Spleen (tissue), 7 donors: ENCODE measurements at regions not wholly inside any gene's neighbourhood (a gene's known extent, or its start where the extent isn't known, plus 50 kb on each side); places are given as distances from the start of the nearest gene placed in this dataset.

Experiments used
- POLR2A ChIP-seq, 3 donors: fragments of 450-650 bp; IDR thresholded peaks; one replicate each; pipeline ENCODE4 v1.5.1; 2017; ENCODE audit warnings: antibody characterized with exemption in 3 of 3, mild to moderate bottlenecking in 1 of 3
- POLR2AphosphoS5 ChIP-seq, 3 donors: sonication (generic); formaldehyde crosslinking; IDR thresholded peaks; one replicate each; pipeline ENCODE4 v1.5.1; 2017; ENCODE audit warnings: antibody characterized with exemption in 3 of 3
- TF ChIP-seq, protein P1 (sequence below), 11 experiments: fragments of 200-600 bp in 7 of 11; fragments of 450-650 bp in 4 of 11; sonication (generic) in 4 of 11; IDR thresholded peaks in 8 of 11; conservative IDR thresholded peaks in 3 of 11; 1 replicate in 7 of 11; 2 replicates in 4 of 11; pipeline versions ENCODE4 v1.4.0 to v1.8.0; 2016 to 2021; ENCODE audit warnings: antibody characterized with exemption in 11 of 11, inconsistent platforms in 4 of 11, mild to moderate bottlenecking in 1 of 11
- donor health status: DM: no; HTN: no; CAD: no; lungs with moderate emphysema.
- donor health status: DM: no; HTN: no; CAD: no.
- donor health status: DM: no; HTN: no; CAD: no.

DNA sequence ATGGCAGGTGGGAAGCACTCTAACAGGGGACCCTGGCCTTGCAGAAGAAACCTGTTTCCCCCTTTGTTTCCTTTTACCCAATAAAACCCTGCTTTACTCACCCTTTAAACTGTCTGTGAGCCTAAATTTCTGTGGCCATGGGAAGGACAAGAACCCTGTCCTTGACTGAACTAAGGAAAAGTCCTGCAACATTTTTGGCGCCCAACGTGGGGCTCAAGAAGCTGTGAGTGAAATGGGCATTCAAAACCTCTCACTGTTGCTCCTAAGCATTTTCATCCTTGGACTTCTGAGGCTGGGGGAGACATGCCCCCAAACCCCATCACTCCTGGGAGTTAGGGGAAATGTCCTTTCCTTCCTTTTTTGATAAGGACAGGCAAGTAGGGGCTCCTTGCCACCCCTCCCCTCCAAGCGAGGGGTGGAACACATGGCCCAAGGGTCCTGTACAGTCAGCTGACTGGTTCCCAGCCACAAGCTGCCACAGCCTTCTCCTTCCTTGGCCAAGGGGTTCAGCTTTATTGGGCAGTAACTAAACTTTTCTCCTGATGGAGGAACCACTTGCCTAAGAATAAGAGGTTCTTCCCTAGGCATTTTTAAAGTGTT is 381.6 kb downstream of the KLF5 start:
- TF ChIP-seq, protein P1, sequence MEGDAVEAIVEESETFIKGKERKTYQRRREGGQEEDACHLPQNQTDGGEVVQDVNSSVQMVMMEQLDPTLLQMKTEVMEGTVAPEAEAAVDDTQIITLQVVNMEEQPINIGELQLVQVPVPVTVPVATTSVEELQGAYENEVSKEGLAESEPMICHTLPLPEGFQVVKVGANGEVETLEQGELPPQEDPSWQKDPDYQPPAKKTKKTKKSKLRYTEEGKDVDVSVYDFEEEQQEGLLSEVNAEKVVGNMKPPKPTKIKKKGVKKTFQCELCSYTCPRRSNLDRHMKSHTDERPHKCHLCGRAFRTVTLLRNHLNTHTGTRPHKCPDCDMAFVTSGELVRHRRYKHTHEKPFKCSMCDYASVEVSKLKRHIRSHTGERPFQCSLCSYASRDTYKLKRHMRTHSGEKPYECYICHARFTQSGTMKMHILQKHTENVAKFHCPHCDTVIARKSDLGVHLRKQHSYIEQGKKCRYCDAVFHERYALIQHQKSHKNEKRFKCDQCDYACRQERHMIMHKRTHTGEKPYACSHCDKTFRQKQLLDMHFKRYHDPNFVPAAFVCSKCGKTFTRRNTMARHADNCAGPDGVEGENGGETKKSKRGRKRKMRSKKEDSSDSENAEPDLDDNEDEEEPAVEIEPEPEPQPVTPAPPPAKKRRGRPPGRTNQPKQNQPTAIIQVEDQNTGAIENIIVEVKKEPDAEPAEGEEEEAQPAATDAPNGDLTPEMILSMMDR (IDR thresholded peaks at IDR 0.05 in 8 of 11, conservative IDR thresholded peaks at IDR 0.05 in 3 of 11): no peak
- TF ChIP-seq POLR2A (IDR thresholded peaks at IDR 0.05) (no peak), POLR2AphosphoS5 (IDR thresholded peaks at IDR 0.05) (no peak)
